ENCODE measurements at regions not wholly inside any gene's neighbourhood (a gene's known extent, or its start where the extent isn't known, plus 50 kb on each side); places are given as distances from the start of the nearest gene placed in this dataset.

- no peak for TF ChIP-seq CTCF (IDR thresholded peaks at IDR 0.05)
- no peak for TF ChIP-seq ZFX (IDR thresholded peaks at IDR 0.05; ENCODE audit: borderline replicate concordance)
Observed at GRCh38 chr13:22749626-22750025, 431.2 kb upstream of the SGCG start.

Data from 22Rv1 (cell line).